Keratinocyte (primary cell): ENCODE measurements at regions not wholly inside any gene's neighbourhood (a gene's known extent, or its start where the extent isn't known, plus 50 kb on each side); places are given as distances from the start of the nearest gene placed in this dataset.

Source experiments
- EZH2 ChIP-seq: IDR thresholded peaks from one replicate; pipeline ENCODE4 v1.6.1; 2012; ENCODE audit warnings: inconsistent platforms, mild to moderate bottlenecking, low read length, moderate library complexity
- TF ChIP-seq, protein P1 (sequence below), 3 experiments: IDR thresholded peaks in 1 of 3; conservative IDR thresholded peaks in 1 of 3; optimal IDR thresholded peaks in 1 of 3; 2 replicates in 2 of 3; 3 replicates in 1 of 3; pipeline versions ENCODE3 to v1.5.1; 2011; ENCODE audit warnings: low read length in 3 of 3, mild to moderate bottlenecking in 3 of 3, moderate library complexity in 2 of 3, control low read depth in 1 of 3, inconsistent platforms in 1 of 3; ENCODE audit not compliant: insufficient read depth in 2 of 3; ENCODE audit errors: extremely low read depth in 1 of 3

DNA sequence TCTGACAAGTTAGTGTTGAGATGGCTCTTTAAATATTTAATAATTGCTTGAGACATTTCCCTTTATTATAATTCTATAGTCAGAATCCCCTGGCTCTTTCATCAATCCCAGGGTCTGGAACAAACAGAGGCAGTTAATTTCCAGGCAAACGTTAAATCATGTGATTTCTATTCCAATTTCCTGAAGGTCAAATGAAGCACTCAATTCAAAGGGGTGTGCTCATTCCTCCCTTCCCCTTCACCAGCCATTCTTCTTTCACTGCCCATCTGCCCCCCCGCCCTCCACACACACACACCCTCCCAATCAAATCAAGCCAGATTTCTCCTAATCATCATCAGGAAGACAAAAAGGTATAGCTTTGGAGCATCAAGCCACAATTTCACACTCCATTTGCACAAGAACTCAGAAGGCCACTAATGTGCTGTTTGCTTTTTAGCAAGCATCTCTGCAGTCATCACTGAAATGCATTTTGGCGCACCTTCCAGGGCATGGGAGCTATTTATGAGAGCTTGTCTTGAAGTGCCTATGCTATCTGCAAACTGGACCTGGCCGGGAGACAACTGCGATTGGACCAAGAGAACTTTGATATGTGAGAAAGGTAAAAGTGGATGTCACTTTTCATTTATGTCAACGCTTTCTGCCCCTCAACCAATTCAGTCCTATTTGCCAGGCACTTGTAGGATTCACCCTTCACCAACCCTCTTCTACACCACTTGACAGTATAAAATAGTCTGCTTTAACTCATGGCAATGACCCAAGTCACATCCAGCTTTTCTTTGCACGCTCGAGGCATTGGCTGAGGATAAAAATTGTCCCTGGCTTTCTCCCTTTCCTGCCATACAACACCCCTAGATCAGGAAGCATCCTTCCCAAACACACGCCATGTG, 315.1 kb upstream of the API5 start:
- TF ChIP-seq, protein P1, sequence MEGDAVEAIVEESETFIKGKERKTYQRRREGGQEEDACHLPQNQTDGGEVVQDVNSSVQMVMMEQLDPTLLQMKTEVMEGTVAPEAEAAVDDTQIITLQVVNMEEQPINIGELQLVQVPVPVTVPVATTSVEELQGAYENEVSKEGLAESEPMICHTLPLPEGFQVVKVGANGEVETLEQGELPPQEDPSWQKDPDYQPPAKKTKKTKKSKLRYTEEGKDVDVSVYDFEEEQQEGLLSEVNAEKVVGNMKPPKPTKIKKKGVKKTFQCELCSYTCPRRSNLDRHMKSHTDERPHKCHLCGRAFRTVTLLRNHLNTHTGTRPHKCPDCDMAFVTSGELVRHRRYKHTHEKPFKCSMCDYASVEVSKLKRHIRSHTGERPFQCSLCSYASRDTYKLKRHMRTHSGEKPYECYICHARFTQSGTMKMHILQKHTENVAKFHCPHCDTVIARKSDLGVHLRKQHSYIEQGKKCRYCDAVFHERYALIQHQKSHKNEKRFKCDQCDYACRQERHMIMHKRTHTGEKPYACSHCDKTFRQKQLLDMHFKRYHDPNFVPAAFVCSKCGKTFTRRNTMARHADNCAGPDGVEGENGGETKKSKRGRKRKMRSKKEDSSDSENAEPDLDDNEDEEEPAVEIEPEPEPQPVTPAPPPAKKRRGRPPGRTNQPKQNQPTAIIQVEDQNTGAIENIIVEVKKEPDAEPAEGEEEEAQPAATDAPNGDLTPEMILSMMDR (optimal IDR thresholded peaks at IDR 0.05 in 1 of 3, IDR thresholded peaks at IDR 0.05 in 1 of 3, conservative IDR thresholded peaks at IDR 0.05 in 1 of 3; ENCODE audit: extremely low read depth in 1 of 3, insufficient read depth in 2 of 3, low read length in 3 of 3): no peak
- TF ChIP-seq EZH2: no peak
